Esophagus (tissue), 2 donors: ENCODE measurements at regions not wholly inside any gene's neighbourhood (a gene's known extent, or its start where the extent isn't known, plus 50 kb on each side); places are given as distances from the start of the nearest gene placed in this dataset.

Experiments
- H3K27ac ChIP-seq, 2 donors: one replicate each; pipeline ENCODE4 v1.5.1; 2013; ENCODE audit warnings: low read depth in 2 of 2, mild to moderate bottlenecking in 2 of 2, inconsistent platforms in 1 of 2, low read length in 1 of 2, moderate library complexity in 1 of 2
- H3K27me3 ChIP-seq, 2 donors: one replicate each; pipeline ENCODE4 v1.6.1; 2013; ENCODE audit warnings: low read length in 2 of 2, control low read depth in 1 of 2, mild to moderate bottlenecking in 1 of 2; ENCODE audit not compliant: insufficient read depth in 2 of 2, control insufficient read depth in 1 of 2
- H3K36me3 ChIP-seq, 2 donors: one replicate each; pipeline ENCODE4 v1.6.1; 2013; ENCODE audit warnings: low read length in 1 of 2; ENCODE audit not compliant: control insufficient read depth in 2 of 2, insufficient read depth in 2 of 2
- H3K4me1 ChIP-seq, 2 donors: one replicate each; pipeline ENCODE4 v1.6.1; 2013; ENCODE audit warnings: low read length in 1 of 2; ENCODE audit not compliant: control insufficient read depth in 2 of 2, insufficient read depth in 2 of 2
- H3K4me3 ChIP-seq, 2 donors: one replicate each; pipeline ENCODE4 v1.5.1; 2013; ENCODE audit warnings: low read length in 2 of 2, mild to moderate bottlenecking in 2 of 2, low read depth in 1 of 2, moderate library complexity in 1 of 2
- H3K9me3 ChIP-seq, 2 donors: one replicate each; pipeline ENCODE4 v1.6.1; 2013; ENCODE audit warnings: mild to moderate bottlenecking in 2 of 2, low read depth in 1 of 2, low read length in 1 of 2, moderate library complexity in 1 of 2; ENCODE audit not compliant: control insufficient read depth in 2 of 2, insufficient read depth in 1 of 2
- WGBS, 2 donors: extraction: QIAGEN DNeasy Blood & Tissue Kit; methylation state at CpG; one replicate each; pipeline ENCODE4 v1.1.7; 2013; 5-methylcytosine and 5-hydroxymethylcytosine counted together
- donor health status: healthy with polysubstance abuse.
- donor health status: Bipolar disorder and iron deficiency.

- Histone ChIP-seq H3K4me3 (no peak overlapping the region), H3K4me1 (no peaks in the 10 kb centered on the region), H3K36me3 (no peaks in the 10 kb centered on the region), H3K27ac (no peak overlapping the region), H3K9me3 (no peaks in the 10 kb centered on the region), H3K27me3 (no peaks in the 10 kb centered on the region)
- WGBS, 2 donors = 64 to 69% methylated on average over 6 of the region's 6 CpGs
Measured at GRCh38 chr13:106685143-106685542, 117.2 kb upstream of the ARGLU1 start.

DNA sequence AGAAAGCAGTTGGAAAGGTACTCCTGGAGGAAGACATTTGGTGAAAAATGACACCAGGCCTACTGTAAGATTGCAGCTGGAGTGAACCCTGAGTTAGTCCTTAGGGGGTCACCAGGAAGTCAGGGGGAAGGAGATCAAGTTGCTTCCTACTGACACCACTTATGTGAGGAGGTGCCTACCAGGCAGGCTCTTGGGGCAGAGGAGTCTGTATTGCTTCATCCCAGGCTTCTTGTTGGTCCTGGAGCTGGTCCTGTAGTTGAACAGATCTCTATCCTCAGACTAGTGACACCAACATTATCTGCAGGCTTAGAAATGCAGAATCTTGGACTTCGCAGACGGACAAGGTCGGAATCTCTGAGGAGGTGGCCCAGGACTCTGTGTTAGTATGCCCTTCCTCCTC, 116.0 kb upstream of the ARGLU1 start:
- no peak overlapping the region for H3K4me3 ChIP-seq
- H3K4me1 ChIP-seq = no peaks in the 10 kb centered on the region
- H3K36me3 ChIP-seq = no peaks in the 10 kb centered on the region
- no peak overlapping the region for H3K27ac ChIP-seq
- H3K27me3 ChIP-seq = no peaks in the 10 kb centered on the region
- no peaks in the 10 kb centered on the region for H3K9me3 ChIP-seq
- 96 to 98% methylated on average over 3 of the region's 3 CpGs for WGBS, 2 donors

- WGBS, 2 donors = 66 to 82% methylated on average over 8 of the region's 8 CpGs
- H3K27me3 ChIP-seq = no peaks in the 10 kb centered on the region
- H3K27ac ChIP-seq = no peak overlapping the region
- no peak overlapping the region for H3K4me3 ChIP-seq
- H3K36me3 ChIP-seq = no peaks in the 10 kb centered on the region
- H3K4me1 ChIP-seq = no peaks in the 10 kb centered on the region
- H3K9me3 ChIP-seq = no peaks in the 10 kb centered on the region
Measured at GRCh38 chr13:106683179-106683578, 115.2 kb upstream of the ARGLU1 start.

GRCh38 chr13:106681997-106682396, 114.1 kb upstream of the ARGLU1 start:
- Histone ChIP-seq H3K4me3 (no peak overlapping the region), H3K27ac (no peak overlapping the region), H3K4me1 (no peaks in the 10 kb centered on the region), H3K36me3 (no peaks in the 10 kb centered on the region), H3K9me3 (no peaks in the 10 kb centered on the region), H3K27me3 (no peaks in the 10 kb centered on the region)
- WGBS, 2 donors = 67 to 74% methylated on average over 5 of the region's 5 CpGs

- Histone ChIP-seq H3K27me3 (no peaks in the 10 kb centered on the region), H3K4me1 (no peaks in the 10 kb centered on the region), H3K9me3 (no peaks in the 10 kb centered on the region), H3K4me3 (no peak overlapping the region), H3K27ac (no peak overlapping the region), H3K36me3 (no peaks in the 10 kb centered on the region)
- WGBS, 2 donors = 36 to 41% methylated on average over 3 of the region's 3 CpGs
Measured at GRCh38 chr13:106681536-106681935, 113.6 kb upstream of the ARGLU1 start.

DNA sequence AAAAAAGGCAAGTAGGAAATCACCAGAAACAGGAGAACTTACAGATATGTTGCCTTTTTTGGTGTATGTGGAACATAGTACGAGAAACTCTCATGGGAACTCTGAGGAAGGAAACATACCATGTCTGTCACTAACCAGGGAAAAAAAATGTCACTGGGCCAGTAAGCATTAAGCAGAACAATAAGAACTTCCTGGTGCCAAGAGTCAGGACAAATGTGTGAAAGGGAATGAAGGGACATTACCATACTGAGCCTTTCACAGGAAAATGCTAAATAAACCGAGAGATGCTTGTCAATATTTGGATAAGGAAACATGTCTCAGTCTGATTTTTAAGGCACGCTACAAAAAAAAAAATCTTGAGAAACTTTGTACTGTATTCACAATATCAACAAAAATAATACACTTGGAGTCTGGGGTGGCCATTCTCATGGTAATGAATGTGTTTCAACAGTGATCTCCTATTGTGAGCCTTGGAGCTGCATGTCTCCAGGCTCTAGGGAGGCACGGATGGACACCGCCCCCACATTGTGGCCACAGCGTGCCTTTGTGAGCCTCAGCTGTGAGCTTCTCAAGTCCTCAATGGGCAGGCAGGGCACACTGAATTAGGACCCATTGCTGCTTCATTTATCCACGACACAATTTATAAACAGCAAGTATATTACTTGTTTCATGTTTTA, 113.0 kb upstream of the ARGLU1 start:
- Histone ChIP-seq H3K36me3 (no peaks in the 10 kb centered on the region), H3K4me1 (no peaks in the 10 kb centered on the region), H3K9me3 (no peaks in the 10 kb centered on the region), H3K27ac (no peak overlapping the region), H3K4me3 (no peak overlapping the region), H3K27me3 (no peaks in the 10 kb centered on the region)
- WGBS, 2 donors = 53 to 54% methylated on average over 7 of the region's 7 CpGs

- WGBS, 2 donors = 71 to 79% methylated on average over 5 of the region's 5 CpGs
- Histone ChIP-seq H3K9me3 (no peaks in the 10 kb centered on the region), H3K4me3 (no peak overlapping the region), H3K27ac (no peak overlapping the region), H3K4me1 (no peaks in the 10 kb centered on the region), H3K36me3 (no peaks in the 10 kb centered on the region), H3K27me3 (no peaks in the 10 kb centered on the region)
Measured at GRCh38 chr13:106678646-106679418, 110.9 kb upstream of the ARGLU1 start.

- no peaks in the 10 kb centered on the region for H3K27me3 ChIP-seq
- H3K36me3 ChIP-seq = no peaks in the 10 kb centered on the region
- peaks cover 0 to 2% of the 10 kb centered on the region in 2 donors for H3K9me3 ChIP-seq
- no peaks in the 10 kb centered on the region for H3K4me1 ChIP-seq
- no peak overlapping the region for H3K27ac ChIP-seq
- no peak overlapping the region for H3K4me3 ChIP-seq
Measured at GRCh38 chr13:106675311-106675710, 107.4 kb upstream of the ARGLU1 start.

- Histone ChIP-seq H3K4me3 (no peak overlapping the region), H3K4me1 (no peaks in the 10 kb centered on the region), H3K27me3 (no peaks in the 10 kb centered on the region), H3K27ac (no peak overlapping the region), H3K9me3 (no peaks in the 10 kb centered on the region), H3K36me3 (no peaks in the 10 kb centered on the region)
- WGBS, 2 donors = 81 to 86% methylated on average over 6 of the region's 6 CpGs
Measured at GRCh38 chr13:106660746-106661625, 93.0 kb upstream of the ARGLU1 start.
